Progenitor cell of endocrine pancreas (in vitro differentiated cells): ENCODE measurements at regions not wholly inside any gene's neighbourhood (a gene's known extent, or its start where the extent isn't known, plus 50 kb on each side); places are given as distances from the start of the nearest gene placed in this dataset.

Source experiments
- DNase-seq: peaks from one replicate; pipeline ENCODE4 v3.0.0; 2021; ENCODE audit warnings: low spot score; ENCODE audit not compliant: unreplicated experiment
- H3K27ac Mint-ChIP-seq: 2 replicates; pipeline ENCODE4 v1.8.0; 2021; ENCODE audit warnings: mild to moderate bottlenecking, moderate library complexity, mixed read lengths
- H3K27me3 Mint-ChIP-seq: 2 replicates; pipeline ENCODE4 v1.8.0; 2021; ENCODE audit warnings: mixed read lengths
- H3K36me3 Mint-ChIP-seq: 2 replicates; pipeline ENCODE4 v1.8.0; 2022; ENCODE audit warnings: mixed read lengths; ENCODE audit not compliant: insufficient read depth
- H3K4me1 Mint-ChIP-seq: 2 replicates; pipeline ENCODE4 v1.8.0; 2021; ENCODE audit warnings: low read depth, mixed read lengths
- H3K4me3 Mint-ChIP-seq: 2 replicates; pipeline ENCODE4 v1.8.0; 2021; ENCODE audit warnings: low read depth, mild to moderate bottlenecking, moderate library complexity, mixed read lengths
- H3K9me3 Mint-ChIP-seq: 2 replicates; pipeline ENCODE4 v1.8.0; 2021; ENCODE audit warnings: low read depth, mixed read lengths
- CTCF ChIP-seq: fragments of 200-600 bp; sonication (generic); IDR thresholded peaks from one replicate; pipeline ENCODE4 v1.5.0; 2021; ENCODE audit warnings: antibody characterized with exemption, mild to moderate bottlenecking; ENCODE audit not compliant: unreplicated experiment

GRCh38 chr4:12987284-12987683, 496.9 kb downstream of the RAB28 start:
- Mint-ChIP-seq H3K4me3 (no peak overlapping the region), H3K9me3 (peaks cover 14% of the 10 kb centered on the region), H3K27me3 (no peaks in the 10 kb centered on the region), H3K36me3 (no peaks in the 10 kb centered on the region), H3K27ac (no peak overlapping the region), H3K4me1 (no peaks in the 10 kb centered on the region)
- no peak for TF ChIP-seq CTCF
- DNase-seq, result no peak

GRCh38 chr4:12979797-12980196, 504.3 kb downstream of the RAB28 start:
- DNase-seq, result no peak
- H3K36me3 Mint-ChIP-seq, result no peaks in the 10 kb centered on the region
- H3K9me3 Mint-ChIP-seq, result peaks cover 11% of the 10 kb centered on the region
- H3K4me1 Mint-ChIP-seq, result no peaks in the 10 kb centered on the region
- no peak overlapping the region for H3K27ac Mint-ChIP-seq
- H3K4me3 Mint-ChIP-seq, result no peak overlapping the region
- no peak for TF ChIP-seq CTCF
- no peaks in the 10 kb centered on the region for H3K27me3 Mint-ChIP-seq

- Mint-ChIP-seq H3K27ac (no peak overlapping the region), H3K27me3 (no peaks in the 10 kb centered on the region), H3K36me3 (no peaks in the 10 kb centered on the region), H3K4me1 (no peaks in the 10 kb centered on the region), H3K4me3 (no peak overlapping the region), H3K9me3 (peaks cover 11% of the 10 kb centered on the region)
- DNase-seq, result no peak
- TF ChIP-seq CTCF, result no peak
Measured at GRCh38 chr4:12978310-12978709, 505.8 kb downstream of the RAB28 start.

GRCh38 chr4:12975511-12975910, 508.6 kb downstream of the RAB28 start:
- H3K27ac Mint-ChIP-seq, result no peak overlapping the region
- H3K4me1 Mint-ChIP-seq, result peaks cover 7% of the 10 kb centered on the region
- H3K27me3 Mint-ChIP-seq, result no peaks in the 10 kb centered on the region
- no peak overlapping the region for H3K4me3 Mint-ChIP-seq
- no peaks in the 10 kb centered on the region for H3K36me3 Mint-ChIP-seq
- peaks cover 4% of the 10 kb centered on the region for H3K9me3 Mint-ChIP-seq
- no peak for TF ChIP-seq CTCF
- no peak for DNase-seq

- Mint-ChIP-seq H3K27me3 (no peaks in the 10 kb centered on the region), H3K4me1 (peaks cover 8% of the 10 kb centered on the region), H3K36me3 (no peaks in the 10 kb centered on the region), H3K9me3 (peaks cover 4% of the 10 kb centered on the region), H3K27ac (no peak overlapping the region), H3K4me3 (no peak overlapping the region)
- DNase-seq, result no peak
- TF ChIP-seq CTCF, result no peak
Measured at GRCh38 chr4:12973522-12973921, 510.6 kb downstream of the RAB28 start.

- DNase-seq, result no peak
Measured at GRCh38 chr4:12968345-12968744, 515.8 kb downstream of the RAB28 start.

More at GRCh38 chr4:12968345-12968744, 515.8 kb downstream of the RAB28 start:
- Mint-ChIP-seq H3K4me1 (peaks cover 18% of the 10 kb centered on the region), H3K27me3 (no peaks in the 10 kb centered on the region), H3K27ac (no peak overlapping the region), H3K36me3 (no peaks in the 10 kb centered on the region), H3K9me3 (no peaks in the 10 kb centered on the region), H3K4me3 (no peak overlapping the region)
- TF ChIP-seq CTCF, result no peak
